Left kidney (tissue), 1 donor: ENCODE measurements at regions not wholly inside any gene's neighbourhood (a gene's known extent, or its start where the extent isn't known, plus 50 kb on each side); places are given as distances from the start of the nearest gene placed in this dataset.
"Not testable (repeated sequence)": the region's sequence is repeated elsewhere in the genome, so short reads cannot be mapped to it uniquely, and the experiment has no call there.

Experiments
- DNase-seq: peaks from one replicate; pipeline ENCODE4 v3.0.0-alpha.2; 2013

DNA sequence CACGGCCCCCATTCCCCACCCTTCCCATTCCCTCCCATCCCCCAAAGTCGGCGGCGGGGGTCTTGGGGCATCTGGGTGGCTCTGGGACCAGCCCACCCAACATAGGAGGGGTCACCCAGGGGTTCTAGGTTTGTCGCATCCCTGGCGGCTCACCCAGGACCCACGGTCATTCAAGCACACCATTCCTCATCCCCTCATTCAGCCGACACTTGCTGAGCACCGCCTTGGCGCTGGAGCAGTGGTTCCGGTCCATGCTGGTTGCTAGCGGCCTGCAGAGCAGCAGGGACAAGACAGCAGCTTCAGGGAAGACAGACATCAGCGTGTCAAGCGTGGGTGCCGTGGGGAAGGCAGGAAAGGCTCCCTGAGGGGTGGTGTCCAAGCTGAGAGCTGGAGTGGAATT lies 50.5 kb upstream of the OTOS start:
- no peak for DNase-seq

DNA sequence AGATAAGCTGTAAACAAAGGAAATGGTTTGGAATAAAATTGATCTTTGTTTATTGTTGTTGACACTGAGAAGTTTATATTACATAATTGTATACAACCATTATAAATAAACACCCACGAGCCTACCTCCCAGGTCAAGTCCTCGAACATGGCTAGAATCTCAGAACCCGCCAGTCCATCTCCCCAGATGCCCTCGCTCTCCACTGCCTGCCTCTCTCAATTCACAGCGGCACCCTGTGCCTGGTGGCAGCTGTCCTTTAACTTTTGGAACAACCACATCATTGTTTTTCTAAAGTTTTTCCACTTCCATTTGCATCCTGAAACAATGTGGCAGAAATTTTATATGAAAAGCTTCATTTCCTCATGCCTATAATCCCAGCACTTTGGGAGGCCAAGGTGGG lies 52.2 kb upstream of the OTOS start:
- no peak for DNase-seq

DNA sequence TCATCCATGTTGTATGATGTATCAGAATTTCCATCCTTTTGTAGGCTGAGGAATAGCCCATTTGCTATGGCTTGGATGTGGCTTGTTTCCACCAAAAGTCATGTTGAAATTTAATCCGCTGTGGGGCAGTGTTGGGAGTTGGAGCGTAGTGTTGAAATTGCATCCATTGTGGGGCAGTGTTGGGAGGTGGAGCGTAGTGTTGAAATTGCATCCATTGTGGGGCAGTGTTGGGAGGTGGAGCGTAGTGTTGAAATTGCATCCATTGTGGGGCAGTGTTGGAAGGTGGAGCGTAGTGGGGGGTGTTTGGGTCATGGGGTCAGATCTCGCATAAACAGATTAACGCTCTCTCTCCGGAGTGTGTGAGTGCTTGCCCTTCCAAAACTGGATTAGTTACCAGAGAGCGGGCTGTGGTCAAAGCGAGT lies 53.9 kb upstream of the OTOS start:
- not testable (repeated sequence) for DNase-seq

DNA sequence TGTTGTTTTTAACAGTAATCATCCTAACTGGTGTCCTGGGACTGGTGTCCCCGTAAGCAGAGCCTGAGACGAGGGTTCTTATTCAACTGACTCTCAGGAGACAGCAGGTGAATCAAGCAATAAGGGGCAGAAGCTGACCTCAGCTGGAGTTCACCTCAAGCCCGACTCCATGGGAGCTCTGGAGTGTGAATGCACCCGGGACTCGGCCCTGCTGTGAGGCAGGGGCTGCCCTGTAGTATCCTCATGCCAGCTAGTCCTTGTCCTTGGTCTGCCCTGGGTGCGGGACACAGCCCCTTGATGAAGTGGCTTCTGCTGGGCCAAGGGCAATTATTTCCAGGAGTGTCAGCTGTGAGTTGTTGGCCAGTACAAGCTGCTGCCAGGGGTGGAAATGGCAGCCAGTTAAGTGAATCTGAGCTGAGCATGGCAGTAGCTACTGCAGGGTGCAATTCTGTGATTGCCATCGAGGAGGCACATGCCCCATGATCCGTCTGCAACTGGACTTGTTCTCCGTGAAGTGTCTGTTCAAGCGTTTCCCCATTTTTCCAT lies 54.9 kb upstream of the OTOS start:
- no peak for DNase-seq

DNA sequence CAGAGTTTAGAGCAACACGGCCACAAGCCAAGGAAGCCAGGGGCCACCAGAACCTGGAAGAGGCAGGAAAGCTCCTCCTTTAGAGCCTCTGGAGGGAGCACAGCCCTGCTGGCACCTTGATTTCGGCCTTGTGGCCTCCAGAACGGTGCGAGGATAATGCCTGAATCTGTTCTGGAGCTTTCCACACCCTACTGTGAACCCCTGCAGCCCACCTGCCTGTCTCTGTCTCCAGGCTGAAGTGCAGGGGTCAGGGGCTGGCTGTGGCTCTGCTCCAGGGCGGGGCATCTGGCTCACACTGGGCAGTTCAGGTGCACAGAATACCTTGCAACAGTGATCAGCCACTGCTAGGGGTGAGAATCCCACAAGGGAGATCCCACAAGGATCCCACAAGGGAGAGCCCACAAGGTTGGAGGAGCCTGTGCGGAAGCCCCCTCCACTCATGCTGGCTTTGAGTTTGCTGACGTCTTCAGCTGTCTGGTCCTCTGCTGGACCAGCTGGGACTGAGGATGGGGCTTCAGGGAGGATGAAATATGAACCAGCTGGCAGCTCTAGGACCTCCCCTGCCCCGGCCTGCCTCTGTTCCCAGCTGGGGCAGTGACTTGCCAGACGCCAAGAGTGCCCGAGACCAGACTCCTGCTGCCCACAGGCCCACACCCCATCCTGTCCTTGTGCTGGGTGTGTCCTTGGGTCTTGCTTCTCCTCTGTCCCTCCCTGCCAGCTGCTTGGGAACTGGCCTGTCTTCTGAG lies 56.4 kb upstream of the OTOS start:
- DNase-seq, result no peak

DNA sequence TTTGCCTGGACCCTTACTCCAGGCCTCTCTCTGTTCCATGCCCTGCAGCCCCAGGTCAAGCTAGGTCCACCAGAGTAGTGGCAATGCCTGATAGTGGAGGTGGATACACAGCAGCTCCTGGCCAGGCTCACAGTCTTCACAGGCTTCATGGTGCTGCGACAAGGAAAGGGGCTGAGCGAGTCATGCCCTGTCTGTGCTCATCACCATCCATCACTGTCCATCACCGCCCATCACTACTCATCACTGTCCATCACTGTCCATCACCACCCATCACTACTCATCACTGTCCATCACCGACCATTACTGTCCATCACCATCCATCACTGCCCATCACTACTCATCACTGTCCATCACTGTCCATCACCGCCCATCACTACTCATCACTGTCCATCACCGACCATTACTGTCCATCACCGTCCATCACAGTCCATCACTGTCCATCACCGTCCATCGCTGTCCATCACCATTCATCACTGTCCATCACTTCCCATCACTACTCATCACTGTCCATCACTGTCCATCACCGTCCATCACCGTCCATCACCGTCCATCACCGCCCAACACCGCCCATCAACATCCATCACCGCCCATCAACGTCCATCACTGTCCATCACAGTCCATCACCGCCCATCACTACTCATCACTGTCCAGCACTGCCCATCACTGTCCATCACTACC lies 57.1 kb upstream of the OTOS start:
- no peak for DNase-seq

DNA sequence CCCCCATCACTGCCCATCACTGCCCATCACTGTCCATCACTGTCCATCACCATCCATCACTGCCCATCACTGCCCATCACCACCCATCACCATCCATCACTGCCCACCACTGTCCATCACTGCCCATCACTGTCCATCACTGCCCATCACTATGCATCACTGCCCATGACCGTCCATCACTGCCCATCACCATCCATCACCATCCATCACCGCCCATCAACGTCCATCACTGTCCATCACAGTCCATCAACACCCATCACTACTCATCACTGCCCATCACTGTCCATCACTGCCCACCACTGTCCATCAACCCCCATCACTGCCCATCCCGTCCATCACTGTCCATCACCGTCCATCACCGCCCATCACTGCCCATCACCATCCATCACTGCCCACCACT lies 57.8 kb upstream of the OTOS start:
- no peak for DNase-seq

DNA sequence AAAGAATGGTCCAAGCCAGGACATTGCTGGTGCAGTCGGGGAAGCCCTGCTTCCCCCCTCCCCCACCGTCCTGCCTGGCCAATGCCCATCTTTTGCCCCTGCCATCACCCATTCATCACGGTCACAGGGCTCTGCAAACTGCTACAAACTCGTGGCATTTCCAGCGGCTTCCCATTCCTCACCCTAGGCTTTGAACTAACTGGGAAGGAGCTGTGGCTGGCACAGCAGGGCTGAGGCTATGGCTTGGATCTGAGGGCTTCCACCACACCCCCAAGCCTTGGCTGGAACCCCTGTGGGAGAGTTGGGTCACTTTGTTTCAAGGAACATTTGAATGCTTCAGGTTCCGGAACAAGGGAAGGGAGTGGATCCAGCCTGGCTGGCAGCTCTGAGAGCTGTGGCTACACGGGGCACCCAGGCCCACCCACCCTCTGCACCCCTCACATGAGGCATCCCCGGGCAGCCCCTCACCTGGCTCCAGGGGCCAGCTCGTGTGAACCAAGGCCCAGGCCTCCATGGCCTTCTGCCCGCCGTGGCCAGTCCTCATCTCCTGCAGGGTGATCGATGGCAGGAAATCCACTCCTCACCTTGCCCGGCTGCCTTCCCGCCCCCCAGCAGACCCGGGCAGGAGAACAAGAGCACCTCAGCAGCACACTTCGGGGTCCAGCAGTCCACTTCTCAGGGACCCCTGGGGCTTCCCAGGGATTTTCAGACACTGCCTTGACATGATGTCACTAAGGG lies 58.8 kb upstream of the OTOS start:
- DNase-seq, result no peak

DNA sequence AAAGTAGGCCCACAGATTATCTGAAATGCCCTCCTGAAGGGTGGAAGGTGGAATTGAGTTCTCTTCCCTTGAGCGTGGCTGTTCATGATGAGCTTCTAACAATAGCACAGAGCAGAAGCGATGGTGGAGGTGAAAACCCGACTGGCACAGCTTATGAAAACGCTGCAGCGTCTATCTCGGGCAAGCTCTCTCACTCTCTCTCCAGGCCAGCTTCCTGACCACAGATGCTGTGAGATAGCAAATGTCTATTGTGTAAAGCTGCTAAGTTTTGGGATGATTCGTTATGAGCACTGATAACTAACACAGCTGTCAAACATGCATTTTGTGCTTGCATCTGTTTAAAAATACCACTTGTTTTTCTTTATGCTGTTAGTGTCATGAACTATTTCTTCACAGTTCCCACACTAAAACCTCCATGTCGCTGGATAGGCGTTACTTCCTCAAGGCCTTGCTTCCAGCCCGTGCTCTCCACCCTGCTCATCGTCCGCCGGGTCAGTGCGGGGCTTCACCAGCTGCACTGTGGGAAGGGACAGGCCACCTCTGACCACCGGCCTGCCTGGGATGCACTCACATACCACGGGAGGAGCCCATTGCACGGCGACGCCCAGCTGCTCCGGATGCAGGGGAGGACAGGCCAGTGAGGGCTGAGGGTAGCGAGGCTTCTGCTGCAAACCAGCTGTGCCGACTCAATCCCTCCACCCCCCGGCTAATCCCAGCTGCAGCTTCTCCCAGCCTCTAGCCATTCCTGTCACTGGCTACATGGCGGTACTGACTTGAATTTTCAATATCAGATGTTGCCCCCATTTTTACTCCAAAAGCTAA lies 60.0 kb upstream of the OTOS start:
- DNase-seq, result peak; percentile 65

DNA sequence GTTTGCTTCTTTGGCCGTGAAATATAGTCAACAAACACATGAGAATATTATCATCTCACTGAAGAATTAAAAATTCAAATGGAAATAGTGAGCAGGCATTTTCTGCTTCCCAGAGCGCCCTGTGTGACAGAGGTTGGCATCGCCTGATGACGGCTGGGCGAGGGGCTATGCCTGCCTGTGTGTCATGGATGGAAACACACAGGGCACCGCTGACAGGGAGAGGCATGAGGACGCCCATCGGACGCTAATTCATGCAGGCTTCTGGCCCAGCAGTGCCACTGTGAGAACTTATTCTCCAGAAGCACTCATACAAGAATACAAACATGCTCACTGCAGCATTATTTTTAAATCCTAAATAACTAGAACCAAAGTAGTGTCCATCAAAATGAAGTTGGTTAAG lies 61.4 kb upstream of the OTOS start:
- DNase-seq, result no peak

DNA sequence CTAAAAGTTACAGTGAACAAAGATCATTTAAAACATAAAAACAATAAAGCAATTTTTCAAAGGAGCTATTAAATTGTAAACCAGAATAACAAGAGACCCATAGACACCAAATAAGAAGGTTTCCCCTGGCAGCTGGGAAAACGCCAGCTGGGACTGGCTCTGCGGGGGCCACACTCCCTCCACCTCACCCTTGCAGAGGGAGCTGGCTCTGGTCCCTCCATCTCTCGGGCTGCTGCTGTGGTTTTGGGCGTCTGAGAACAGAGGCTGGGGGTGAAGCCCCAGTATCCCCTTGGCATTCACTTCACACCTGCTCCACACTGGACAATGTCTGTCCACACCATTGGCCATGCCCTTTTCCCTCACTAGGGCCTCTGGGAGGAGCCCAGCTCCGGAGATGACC lies 62.1 kb upstream of the OTOS start:
- DNase-seq, result no peak

DNA sequence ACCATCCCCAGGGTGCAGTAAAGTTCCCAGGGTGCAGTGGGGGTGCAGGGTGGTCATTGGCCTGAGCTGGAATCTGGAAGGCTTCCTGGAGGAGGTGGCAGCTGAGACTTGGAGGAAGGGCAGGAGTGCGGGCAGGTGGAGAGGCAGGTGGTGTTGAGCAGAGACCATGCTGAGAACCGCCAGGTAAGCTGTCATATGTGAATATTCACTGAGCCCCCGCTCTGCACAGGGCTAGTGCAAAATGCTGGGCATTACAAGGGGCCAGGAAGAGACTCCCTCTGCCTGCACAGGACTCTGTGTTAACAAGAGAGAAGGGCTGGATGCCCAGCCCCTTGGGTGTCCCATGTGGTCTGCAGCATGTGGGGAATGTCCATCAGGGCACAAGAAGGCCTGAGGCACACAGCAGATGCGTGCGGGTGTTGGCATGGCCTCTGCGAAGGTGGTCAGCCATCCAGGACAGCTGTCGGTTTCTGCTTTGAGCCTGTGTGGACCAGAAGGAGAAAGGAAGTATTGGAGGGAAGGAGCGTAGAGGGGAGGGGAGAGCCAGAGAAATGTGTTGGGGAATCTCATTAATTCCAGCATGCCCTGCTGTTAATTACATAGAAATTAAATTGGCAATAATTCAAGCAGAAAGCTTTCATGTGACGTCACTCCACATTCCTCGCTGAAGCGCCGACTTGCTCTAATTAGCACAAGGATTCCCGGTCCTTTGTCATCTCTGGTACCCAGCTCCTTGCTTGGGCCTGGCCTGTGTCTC lies 62.8 kb upstream of the OTOS start:
- no peak for DNase-seq

DNA sequence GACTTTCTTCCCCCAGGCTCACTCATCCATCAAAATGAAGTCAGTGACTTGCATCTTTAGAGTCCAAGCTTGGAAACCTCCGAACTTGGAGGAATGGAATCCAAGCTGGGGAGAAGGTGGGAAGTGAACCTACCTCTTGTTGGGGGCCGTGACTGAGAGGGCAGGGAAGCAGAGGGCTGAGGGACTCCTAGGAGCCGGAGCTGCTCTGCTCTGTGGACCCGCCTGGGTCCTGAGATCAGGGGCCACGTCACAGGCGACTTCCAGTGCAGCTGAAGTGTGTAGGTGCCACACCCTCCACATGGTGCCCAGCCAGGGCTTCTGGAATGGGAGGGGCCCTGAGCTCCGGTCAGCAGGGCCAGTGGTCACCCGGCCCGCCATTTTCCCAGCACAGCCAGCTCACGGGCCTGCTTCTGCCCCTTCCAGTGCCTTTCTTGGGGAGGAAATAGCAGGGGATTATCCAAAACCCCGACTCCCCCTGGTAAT lies 63.4 kb upstream of the OTOS start:
- DNase-seq, result no peak

DNA sequence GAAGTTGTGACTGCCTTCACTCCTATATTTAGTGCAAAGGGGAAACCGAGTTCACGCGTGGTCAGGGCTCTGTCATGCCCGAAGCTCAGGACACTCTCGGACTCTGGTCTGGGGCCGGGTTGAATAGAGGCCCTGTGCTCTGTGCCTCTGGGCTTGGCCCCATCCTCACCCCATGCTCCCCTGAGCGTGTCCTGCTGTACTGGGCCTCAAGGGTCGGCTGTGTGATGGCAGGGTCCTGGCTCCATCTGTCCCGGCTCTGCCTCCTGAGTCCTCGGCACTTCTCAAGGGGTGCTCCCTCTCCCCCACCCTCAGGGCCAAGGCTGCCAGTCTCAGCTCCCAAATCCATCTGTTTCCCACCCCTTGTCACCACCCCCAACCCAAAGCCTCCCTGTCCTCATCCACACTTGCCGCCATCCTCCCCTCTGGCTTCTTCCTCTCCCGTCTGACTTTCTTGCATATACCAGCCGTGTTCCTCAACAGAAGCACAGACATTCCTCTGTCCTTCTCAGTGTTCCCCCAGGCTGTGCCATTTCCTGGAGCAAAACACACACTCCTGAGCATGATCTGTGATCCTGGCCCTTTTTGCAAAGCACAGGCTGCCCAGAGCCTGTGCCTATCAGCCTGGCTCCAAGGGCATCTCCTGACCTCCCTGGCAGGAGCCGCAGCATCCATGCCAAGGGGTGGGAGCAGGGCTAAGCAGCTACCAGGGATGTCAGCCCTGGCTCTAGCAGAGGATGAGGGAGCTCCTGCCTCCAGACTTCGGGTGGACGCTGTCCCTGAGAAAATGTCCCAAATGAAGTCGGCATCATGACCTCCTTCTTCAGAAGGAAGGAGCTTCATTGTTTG lies 64.2 kb upstream of the OTOS start:
- no peak for DNase-seq

DNA sequence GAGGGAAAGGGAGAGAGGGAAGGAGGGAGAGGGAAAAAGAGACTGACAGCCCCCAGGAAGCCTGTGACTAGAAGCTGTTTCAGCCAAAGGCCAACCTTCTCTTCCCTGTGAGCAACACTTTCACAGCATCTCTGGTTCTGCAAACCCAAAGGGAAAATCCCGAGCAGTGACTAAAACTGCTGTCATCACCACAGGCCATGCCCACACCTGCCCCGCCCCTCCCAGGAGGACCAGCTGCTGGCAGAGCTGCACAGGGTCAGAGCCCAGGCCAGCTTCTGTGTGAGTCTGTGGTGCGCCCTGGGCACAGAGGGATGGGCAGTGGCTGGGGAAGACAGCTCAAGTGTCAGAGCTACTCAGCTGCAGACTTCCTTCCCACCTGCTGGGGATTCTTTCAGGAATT lies 64.9 kb upstream of the OTOS start:
- no peak for DNase-seq

DNA sequence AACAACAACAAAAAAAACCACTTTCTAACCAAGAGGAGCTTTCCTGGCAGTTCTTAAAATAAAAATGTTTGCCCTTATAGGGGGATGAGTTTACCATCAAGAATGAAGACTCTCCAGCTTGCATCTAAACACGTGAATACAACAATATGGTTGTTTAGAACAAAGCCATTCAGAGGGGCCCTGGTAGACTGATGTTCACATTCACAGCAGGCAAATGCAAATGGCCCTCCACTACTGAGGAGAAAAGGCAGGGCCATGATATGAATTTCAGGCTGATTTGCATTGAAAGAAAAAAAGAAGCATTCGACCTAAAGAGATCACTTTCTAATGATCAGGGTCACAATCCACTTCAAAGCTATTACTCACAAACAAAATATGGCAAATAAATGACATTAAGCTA lies 65.3 kb upstream of the OTOS start:
- DNase-seq, result no peak

DNA sequence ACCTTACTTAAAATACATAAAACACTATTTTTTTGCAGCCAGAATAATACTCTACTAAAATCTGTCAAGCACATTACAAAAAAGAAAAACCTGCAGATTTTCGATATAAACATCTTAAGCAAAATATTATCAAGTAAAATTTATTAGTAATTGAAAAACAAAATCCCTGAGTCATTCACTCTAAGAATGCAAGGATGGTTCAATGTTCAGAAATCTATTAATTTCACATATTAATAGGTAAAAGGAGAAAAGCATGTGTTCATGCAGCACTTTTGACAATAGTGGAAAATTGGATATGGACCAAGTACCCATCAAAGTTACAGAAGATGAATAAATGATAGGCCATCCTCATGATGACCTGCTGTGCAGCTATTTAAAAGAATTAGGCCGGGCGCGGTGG lies 66.2 kb upstream of the OTOS start:
- no peak for DNase-seq

DNA sequence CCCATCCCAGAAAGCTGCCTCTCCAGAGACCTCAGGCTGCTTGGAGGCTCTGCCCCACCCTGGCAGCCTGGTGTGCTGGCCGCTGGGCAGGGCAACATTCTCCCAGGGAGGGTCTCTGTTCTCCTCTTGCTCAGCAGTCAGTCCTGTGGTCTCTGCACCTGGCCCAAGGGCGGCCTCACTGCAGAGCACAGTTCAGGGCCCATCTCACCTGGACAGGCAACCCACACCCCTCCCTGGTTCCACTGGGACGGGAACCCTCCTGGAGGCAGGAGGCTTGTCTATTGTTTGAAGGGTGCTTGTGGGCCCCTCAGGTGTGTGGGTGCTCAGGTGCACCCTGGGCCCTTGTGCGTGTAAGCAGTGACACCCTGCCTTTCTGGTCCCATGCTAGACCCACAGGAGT lies 67.2 kb upstream of the OTOS start:
- DNase-seq, result no peak

DNA sequence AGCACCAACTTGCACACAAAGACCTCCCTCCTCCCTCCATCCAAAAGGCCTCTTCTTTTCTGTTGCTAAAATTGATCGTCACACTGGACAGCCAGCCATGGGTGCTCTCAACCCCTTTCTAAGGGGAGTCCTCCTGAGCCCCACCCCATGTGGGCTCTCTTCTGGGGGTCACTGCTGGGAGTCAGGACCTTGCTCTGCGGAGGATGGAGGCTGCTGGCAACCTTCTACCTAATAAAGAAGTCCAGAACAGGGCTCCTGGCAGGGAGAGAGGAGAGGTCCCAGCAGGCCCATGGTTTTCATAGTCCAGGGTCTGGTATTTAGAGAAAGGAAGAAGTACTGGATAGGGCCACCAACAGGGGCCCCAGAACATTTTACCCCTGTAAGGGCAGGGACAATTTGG lies 67.6 kb upstream of the OTOS start:
- DNase-seq, result no peak

DNA sequence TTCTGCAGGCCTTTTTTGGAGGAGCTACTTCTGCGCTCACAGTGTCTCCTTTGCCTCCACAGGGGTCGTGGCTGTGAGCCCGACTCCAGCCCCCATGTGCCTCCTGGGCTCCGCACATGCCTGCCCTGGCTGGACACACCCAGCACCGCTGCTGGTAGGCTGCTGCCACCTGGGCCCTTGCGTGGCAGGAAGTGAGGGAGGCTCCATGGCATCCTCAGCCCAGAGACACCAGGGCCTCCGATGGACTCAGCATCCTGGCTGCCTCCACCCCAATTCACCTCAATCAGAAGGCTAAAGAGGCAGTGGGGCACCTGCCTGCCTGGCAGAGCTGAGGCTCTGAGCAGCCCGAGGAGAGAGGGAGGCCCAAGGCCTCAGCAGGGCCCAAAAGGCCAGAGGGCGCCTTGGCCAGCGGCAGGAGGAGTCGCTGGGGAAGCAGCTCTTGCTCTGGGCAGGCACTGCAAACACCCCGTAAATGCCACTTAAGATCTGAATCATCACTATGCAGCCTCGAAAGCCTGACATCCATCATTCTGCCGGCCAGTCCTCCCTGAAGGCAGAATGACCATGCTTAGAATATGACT lies 68.3 kb upstream of the OTOS start:
- DNase-seq, result no peak
